Endothelial cell of umbilical vein (primary cell): ENCODE measurements at regions not wholly inside any gene's neighbourhood (a gene's known extent, or its start where the extent isn't known, plus 50 kb on each side); places are given as distances from the start of the nearest gene placed in this dataset.
A peak's percentile ranks its signal among the peaks of the same experiment; 100 is the strongest.
"Not testable (repeated sequence)": the region's sequence is repeated elsewhere in the genome, so short reads cannot be mapped to it uniquely, and the experiment has no call there.

Experiments
- BruUV-seq: library from RNA; stranded (reverse); fragments of 400-500 nt; replicated peaks from 2 replicates; lab custom pipeline; 2021; lab: Mats Ljungman, UMichigan
- CTCF ChIA-PET: fragments of 300-600, 350-600 bp; sonication (Branson Sonifier 250); formaldehyde crosslinking; loops from one replicate; lab custom pipeline; 2021; ENCODE audit warnings: antibody characterized with exemption, inconsistent platforms; lab: Charles Lee
- POLR2A ChIA-PET: fragments of 300-600, 350-600 bp; sonication (Branson Sonifier 250); formaldehyde crosslinking; loops from one replicate; lab custom pipeline; 2021; ENCODE audit warnings: antibody characterized with exemption, inconsistent platforms; lab: Charles Lee
- DNase-seq: peaks from one replicate; pipeline ENCODE4 v3.0.0-alpha.2; 2011; ENCODE audit warnings: low read depth, low spot score
- FAIRE-seq: peaks from 2 replicates; lab custom pipeline; 2011; peaks lifted over from hg19 to GRCh38; lab: Jason Lieb, UNC
- H2AFZ ChIP-seq: 2 replicates; pipeline ENCODE4 v1.6.0; 2012; ENCODE audit warnings: low read depth, low read length, control low read depth, inconsistent platforms
- H3K27ac ChIP-seq: 2 replicates; pipeline ENCODE4 v1.5.1; 2011; ENCODE audit warnings: low read depth, mild to moderate bottlenecking, control low read depth, low read length, moderate library complexity; ENCODE audit not compliant: insufficient read depth
- H3K27me3 ChIP-seq, 2 experiments: 2 replicates each; pipeline versions ENCODE4 v1.6.0 to v1.6.1; 2011; ENCODE audit warnings: low read length in 2 of 2, mixed read lengths in 1 of 2; ENCODE audit not compliant: control insufficient read depth in 2 of 2, insufficient read depth in 2 of 2
- H3K36me3 ChIP-seq, 2 experiments: 2 replicates in 1 of 2; 3 replicates in 1 of 2; pipeline ENCODE4 v1.5.1; 2011; ENCODE audit warnings: low read length in 2 of 2, mild to moderate bottlenecking in 1 of 2, moderate library complexity in 1 of 2; ENCODE audit not compliant: control insufficient read depth in 2 of 2, insufficient read depth in 2 of 2; ENCODE audit errors: extremely low read depth in 1 of 2
- H3K4me1 ChIP-seq: 3 replicates; pipeline ENCODE4 v1.5.1; 2011; ENCODE audit warnings: mild to moderate bottlenecking, low read length; ENCODE audit not compliant: control insufficient read depth, insufficient read depth; ENCODE audit errors: extremely low read depth
- H3K4me2 ChIP-seq: 2 replicates; pipeline ENCODE4 v1.6.1; 2011; ENCODE audit warnings: low read length, control low read depth, mixed read lengths; ENCODE audit not compliant: insufficient read depth
- H3K4me3 ChIP-seq, 3 experiments: fragments of 200-600 bp in 1 of 3; sonication (generic), shearing (Covaris generic) in 1 of 3; replicated peaks in 1 of 3; 2 replicates each; pipeline ENCODE4 v1.5.1; 2011 to 2016; ENCODE audit warnings: control low read depth in 3 of 3, low read length in 3 of 3, mild to moderate bottlenecking in 2 of 3, inconsistent platforms in 1 of 3, low read depth in 1 of 3, moderate library complexity in 1 of 3; ENCODE audit not compliant: insufficient read depth in 1 of 3
- H3K79me2 ChIP-seq: 2 replicates; pipeline ENCODE4 v1.6.0; 2012; ENCODE audit warnings: low read length, inconsistent platforms; ENCODE audit not compliant: control insufficient read depth, insufficient read depth
- H3K9ac ChIP-seq: replicated peaks from 2 replicates; pipeline ENCODE3; 2011; ENCODE audit warnings: low read length, control low read depth; ENCODE audit not compliant: insufficient read depth; ENCODE audit errors: extremely low read depth
- H3K9me1 ChIP-seq: replicated peaks from 3 replicates; pipeline ENCODE4 v1.6.0; 2011; ENCODE audit warnings: mild to moderate bottlenecking, low read length; ENCODE audit not compliant: control insufficient read depth, insufficient read depth; ENCODE audit errors: extremely low read depth
- H3K9me3 ChIP-seq: replicated peaks from 2 replicates; pipeline ENCODE4 v1.5.1; 2012; ENCODE audit warnings: low read length, inconsistent platforms; ENCODE audit not compliant: control insufficient read depth, insufficient read depth
- H4K20me1 ChIP-seq: replicated peaks from 2 replicates; pipeline ENCODE3; 2011; ENCODE audit warnings: mild to moderate bottlenecking, low read length; ENCODE audit not compliant: control insufficient read depth, insufficient read depth; ENCODE audit errors: extremely low read depth
- EZH2 ChIP-seq: IDR thresholded peaks from 2 replicates; pipeline ENCODE4 v1.6.1; 2012; ENCODE audit warnings: borderline replicate concordance, low read depth, mild to moderate bottlenecking, moderate library complexity, low read length, inconsistent platforms; ENCODE audit not compliant: severe bottlenecking
- JUN ChIP-seq: IDR thresholded peaks from 2 replicates; pipeline ENCODE4 v1.6.1; 2011; ENCODE audit warnings: borderline replicate concordance, low read depth; ENCODE audit not compliant: insufficient read length, insufficient read depth
- MYC ChIP-seq: IDR thresholded peaks from one replicate; pipeline ENCODE4 v1.6.1; 2011; ENCODE audit warnings: mild to moderate bottlenecking, low read depth, low read length
- POLR2A ChIP-seq: IDR thresholded peaks from 2 replicates; pipeline ENCODE4 v1.6.1; 2012; ENCODE audit warnings: low read depth, mild to moderate bottlenecking, control low read depth, low read length
- dilution Hi-C: fragments of 300-500 bp; cut with MboI; formaldehyde crosslinking; loops from one replicate; pipeline ENCODE4 v1.15.0; 2019; ENCODE audit warnings: low sequenced_read_pairs; ENCODE audit not compliant: extremely low pct_ligation_motif_present
- intact Hi-C: fragments of 100-400 bp; cut with micrococcal nuclease; formaldehyde crosslinking; loops from one replicate; pipeline ENCODE4 v1.10.0; 2022

DNA sequence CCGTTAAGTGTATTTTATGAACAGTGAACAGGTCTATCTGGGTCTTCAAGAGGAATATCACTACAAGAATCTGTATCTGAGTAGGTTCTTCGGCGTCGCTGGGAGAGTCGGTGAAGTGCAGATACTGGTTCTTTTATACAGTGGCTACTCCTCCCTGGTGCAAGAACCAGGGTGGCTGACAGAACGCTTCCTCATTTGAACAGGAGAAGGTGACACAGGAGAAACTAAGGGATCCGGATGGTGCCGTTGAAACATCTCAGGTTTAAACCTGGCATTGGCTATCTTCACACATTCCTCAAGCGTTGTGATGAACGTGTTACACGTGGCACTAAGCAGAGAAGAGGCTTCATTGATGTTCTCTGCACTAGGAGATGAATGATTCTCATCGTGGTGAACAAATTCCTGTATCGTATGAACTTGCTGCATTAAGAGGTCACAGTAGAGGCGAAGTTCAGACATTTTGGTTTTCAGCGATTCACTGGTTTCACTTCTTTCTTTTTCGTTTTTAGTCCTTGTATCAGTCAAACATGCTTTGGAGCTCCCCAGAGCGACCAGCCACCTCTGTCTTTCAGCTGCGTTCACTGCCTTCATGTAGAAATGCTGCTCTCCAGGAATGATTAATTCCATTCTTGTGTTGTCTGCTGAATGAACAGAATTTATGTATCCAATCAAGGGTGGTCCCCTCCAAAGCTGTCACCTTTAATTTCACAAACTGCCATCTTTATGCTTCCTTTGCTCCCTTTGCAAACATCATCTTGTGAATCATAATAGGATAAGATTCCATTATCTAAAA, 54.6 kb upstream of the CEACAM21 start:
- peaks cover 44 to 75% of the 10 kb centered on the region in 2 experiments for H3K27me3 ChIP-seq
- H3K4me1 ChIP-seq, H3K9me3 ChIP-seq, dilution Hi-C loops, H3K4me3 ChIP-seq, H3K9ac ChIP-seq, FAIRE-seq, POLR2A ChIA-PET, H4K20me1 ChIP-seq, H3K36me3 ChIP-seq, intact Hi-C loops, H3K79me2 ChIP-seq, DNase-seq, H3K9me1 ChIP-seq, H2AFZ ChIP-seq, H3K27ac ChIP-seq, H3K4me2 ChIP-seq, BruUV-seq, CTCF ChIA-PET: not testable (repeated sequence)

DNA sequence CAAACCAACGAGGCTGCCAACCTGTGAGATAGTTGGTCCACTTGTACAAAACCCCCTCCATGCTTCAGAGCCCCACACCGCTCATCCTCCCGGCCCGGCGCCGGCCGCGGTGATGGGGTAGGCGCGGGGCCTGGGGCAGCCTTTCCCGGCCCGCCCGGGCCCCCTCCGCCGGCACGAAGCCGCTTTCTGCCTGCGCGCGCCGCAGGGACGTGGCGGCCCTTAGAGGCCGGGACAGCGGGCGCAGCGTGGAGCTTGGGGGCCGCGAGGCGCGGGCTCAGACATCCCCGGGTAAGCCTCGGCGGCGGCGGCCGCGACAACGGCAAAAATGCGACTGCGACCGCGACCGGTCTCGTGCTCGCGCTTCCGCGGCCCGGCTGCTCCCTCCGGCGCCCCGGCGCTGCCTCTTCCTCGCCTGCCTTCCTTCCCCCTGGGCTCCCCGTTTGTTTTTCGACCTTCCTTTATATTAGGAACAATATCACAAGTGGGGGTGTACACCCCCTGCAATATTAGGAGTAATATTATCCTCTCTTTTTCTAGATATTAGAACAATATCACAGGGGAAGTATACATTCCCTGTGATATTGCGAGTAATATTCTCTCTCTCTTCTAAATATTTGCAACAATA, 53.9 kb upstream of the CEACAM21 start:
- BruUV-seq: no TSS peak
- Histone ChIP-seq H3K4me2 (peak overlapping the region; percentile 74), H3K9me1 (no peaks in the 10 kb centered on the region), H2AFZ (peak overlapping the region; percentile 78), H3K4me3 (peak overlapping the region in 1 of 3 experiments; percentile 37), H3K9me3 (no peaks in the 10 kb centered on the region), H3K79me2 (no peaks in the 10 kb centered on the region), H3K27ac (no peak overlapping the region), H3K9ac (peak overlapping the region; percentile 16), H3K4me1 (peaks cover 5% of the 10 kb centered on the region), H3K27me3 (peaks cover 41 to 73% of the 10 kb centered on the region in 2 experiments), H4K20me1 (no peaks in the 10 kb centered on the region), H3K36me3 (no peaks in the 10 kb centered on the region)
- FAIRE-seq (peak; percentile 28), DNase-seq (no peak)
- dilution Hi-C loops (no loop called here), intact Hi-C loops (no loop called here)
- ChIA-PET CTCF (no interaction called here), POLR2A (no interaction called here)
- peak; percentile 89 for TF ChIP-seq EZH2
- TF ChIP-seq POLR2A: no peak
- TF ChIP-seq JUN: no peak
- no peak for TF ChIP-seq MYC
